Heart right ventricle (tissue), 16 donors: ENCODE measurements at regions not wholly inside any gene's neighbourhood (a gene's known extent, or its start where the extent isn't known, plus 50 kb on each side); places are given as distances from the start of the nearest gene placed in this dataset.
"Not testable (repeated sequence)": the region's sequence is repeated elsewhere in the genome, so short reads cannot be mapped to it uniquely, and the experiment has no call there.

ENCODE experiments used
- ATAC-seq, 8 donors: fragments of 200-7000 bp; cut with Tn5 transposase; one replicate each; pipeline ENCODE4 v1.9.1; 2020; ENCODE audit warnings: mild to moderate bottlenecking in 8 of 8, moderate library complexity in 8 of 8, moderate number of reproducible peaks in 1 of 8
- DNase-seq, 2 donors: peaks; one replicate each; pipeline ENCODE4 v3.0.0-alpha.2; 2020
- H3K27ac ChIP-seq, 10 donors: fragments of 200-600 bp; sonication (generic) in 2 of 10; one replicate each; pipeline versions ENCODE4 v1.5.0 to v1.8.0; 2020 to 2022; ENCODE audit warnings: mild to moderate bottlenecking in 3 of 10
- H3K27me3 ChIP-seq, 7 donors: fragments of 200-600 bp; one replicate each; pipeline ENCODE4 v1.8.0; 2021 to 2022; ENCODE audit warnings: mild to moderate bottlenecking in 2 of 7
- H3K36me3 ChIP-seq, 9 donors: fragments of 200-600 bp; sonication (generic) in 1 of 9; one replicate each; pipeline versions ENCODE4 v1.5.0 to v1.8.0; 2020 to 2022; ENCODE audit warnings: mild to moderate bottlenecking in 2 of 9
- H3K4me1 ChIP-seq, 9 donors: fragments of 200-600 bp; sonication (generic) in 1 of 9; one replicate each; pipeline versions ENCODE4 v1.5.0 to v1.8.0; 2020 to 2022; ENCODE audit warnings: mild to moderate bottlenecking in 4 of 9
- H3K4me3 ChIP-seq, 10 donors: fragments of 200-600 bp; sonication (generic) in 2 of 10; one replicate each; pipeline versions ENCODE4 v1.5.0 to v1.8.0; 2020 to 2022; ENCODE audit warnings: mild to moderate bottlenecking in 7 of 10, moderate library complexity in 2 of 10
- H3K9me3 ChIP-seq, 11 donors: fragments of 200-600 bp in 10 of 11; sonication (generic) in 2 of 11; one replicate each; pipeline versions ENCODE4 v1.5.0 to v1.8.0; 2013 to 2022; ENCODE audit warnings: mild to moderate bottlenecking in 2 of 11, control low read depth in 1 of 11, moderate library complexity in 1 of 11
- WGBS, 2 donors: extraction: QIAGEN DNeasy Blood & Tissue Kit; methylation state at CpG; one replicate each; pipeline ENCODE4 v1.1.7; 2013; ENCODE audit warnings: inconsistent platforms in 1 of 2; 5-methylcytosine and 5-hydroxymethylcytosine counted together
- intact Hi-C, 10 donors: fragments of 100-400 bp; cut with DNase I; formaldehyde crosslinking; loops; one replicate each; pipeline versions ENCODE4 v1.11.1 to v1.14.2; 2022
- TF ChIP-seq, protein P1 (sequence below), 9 donors: fragments of 200-600 bp; sonication (generic) in 2 of 9; IDR thresholded peaks; one replicate each; pipeline versions ENCODE4 v1.5.0 to v1.8.0; 2021 to 2022; ENCODE audit warnings: antibody characterized with exemption in 9 of 9, mild to moderate bottlenecking in 5 of 9, moderate library complexity in 1 of 9
- donor health status: Arrhythmogenic right ventricular cardiomyopathy.
- donor health status: ischemic (EF 13 %, LVEDD 7.1; RV severe dilation, severe dysfunction).
- donor health status: healthy with polysubstance abuse.
- donor health status: DM: no; HTN: yes; CAD: no.
- donor health status: DM: no; HTN: no; CAD: no.
- donor health status: ischemic (EF 25% LVEDD 6.9; RV normal size, moderate dysfunction).
- donor health status: ischemic (EF 25% LVEDD 5.7; RV mildly dilated, moderate dysfunction).
- donor health status: healthy.
- donor health status: DM: yes; HTN: yes; CAD: no.
- donor health status: Ischemic cardiomyopathy.
- donor health status: ischemic (EF 35%, LVEDD 5.7; RV mildly dilated, moderate dysfunction).
- donor health status: nonischemic (EF 11% LVEDD 7.7; RV severe dilation, severe dysfunction).
- donor health status: DM: yes; HTN: yes; CAD: no.
- donor health status: PGD.
- donor health status: ischemic (EF 29% LVEDD 5.4; RV normal size, mild dysfunction).
- donor health status: nonischemic (EF 23%, LVEDD 6.1; RV moderate dilation, normal function).

DNA sequence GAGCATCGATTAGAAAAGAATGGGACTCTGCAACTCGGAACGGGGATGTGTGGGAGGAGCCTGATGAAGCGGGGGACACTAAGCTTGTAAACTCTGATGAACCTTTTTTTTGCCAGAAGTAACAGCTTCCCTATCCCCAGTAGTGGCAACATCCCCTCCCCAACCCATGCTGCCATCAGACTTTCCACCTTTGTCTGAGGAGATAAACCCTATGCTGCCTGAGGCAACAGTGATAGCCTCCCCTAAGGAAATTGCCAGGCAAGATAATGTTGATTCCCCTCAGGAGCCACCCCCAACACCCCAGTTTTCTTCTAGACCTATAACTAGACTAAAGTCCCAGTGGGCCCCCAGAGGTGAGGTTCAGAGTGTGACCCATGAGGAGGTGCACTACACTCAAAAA, 173.7 kb downstream of the AKR1D1 start:
- intact Hi-C loops: no loop called here
- peaks cover 0 to 10% (median 0%) of the 10 kb centered on the region in 9 donors for H3K4me1 ChIP-seq
- 78 to 81% methylated on average over 4 of the region's 4 CpGs for WGBS, 2 donors
- H3K36me3 ChIP-seq: no peaks in the 10 kb centered on the region
- TF ChIP-seq, protein P1, sequence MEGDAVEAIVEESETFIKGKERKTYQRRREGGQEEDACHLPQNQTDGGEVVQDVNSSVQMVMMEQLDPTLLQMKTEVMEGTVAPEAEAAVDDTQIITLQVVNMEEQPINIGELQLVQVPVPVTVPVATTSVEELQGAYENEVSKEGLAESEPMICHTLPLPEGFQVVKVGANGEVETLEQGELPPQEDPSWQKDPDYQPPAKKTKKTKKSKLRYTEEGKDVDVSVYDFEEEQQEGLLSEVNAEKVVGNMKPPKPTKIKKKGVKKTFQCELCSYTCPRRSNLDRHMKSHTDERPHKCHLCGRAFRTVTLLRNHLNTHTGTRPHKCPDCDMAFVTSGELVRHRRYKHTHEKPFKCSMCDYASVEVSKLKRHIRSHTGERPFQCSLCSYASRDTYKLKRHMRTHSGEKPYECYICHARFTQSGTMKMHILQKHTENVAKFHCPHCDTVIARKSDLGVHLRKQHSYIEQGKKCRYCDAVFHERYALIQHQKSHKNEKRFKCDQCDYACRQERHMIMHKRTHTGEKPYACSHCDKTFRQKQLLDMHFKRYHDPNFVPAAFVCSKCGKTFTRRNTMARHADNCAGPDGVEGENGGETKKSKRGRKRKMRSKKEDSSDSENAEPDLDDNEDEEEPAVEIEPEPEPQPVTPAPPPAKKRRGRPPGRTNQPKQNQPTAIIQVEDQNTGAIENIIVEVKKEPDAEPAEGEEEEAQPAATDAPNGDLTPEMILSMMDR (IDR thresholded peaks at IDR 0.05): no peak
- H3K27me3 ChIP-seq: no peaks in the 10 kb centered on the region
- no peak for DNase-seq
- peaks cover 0 to 19% (median 3%) of the 10 kb centered on the region in 11 donors for H3K9me3 ChIP-seq
- H3K27ac ChIP-seq: no peak overlapping the region
- H3K4me3 ChIP-seq: no peak overlapping the region
- ATAC-seq: no peak

DNA sequence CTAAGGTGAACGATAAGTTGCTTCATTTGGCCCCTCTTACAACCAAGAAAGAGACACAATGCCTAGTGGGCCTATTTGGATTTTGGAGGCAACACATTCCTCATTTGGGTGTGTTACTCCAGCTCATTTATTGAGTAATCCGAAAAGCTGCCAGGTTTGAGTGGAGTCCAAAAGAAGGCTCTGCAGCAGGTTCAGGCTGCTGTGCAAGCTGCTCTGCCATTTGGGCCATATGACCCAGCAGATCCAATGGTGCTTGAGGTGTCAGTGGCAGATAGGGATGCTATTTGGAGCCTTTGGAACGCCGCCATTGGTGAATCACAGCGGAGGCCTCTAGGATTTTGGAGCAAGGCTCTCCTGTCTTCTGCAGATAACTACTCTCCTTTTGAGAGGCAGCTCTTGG, 176.4 kb downstream of the AKR1D1 start:
- intact Hi-C loops, H3K4me3 ChIP-seq, H3K27me3 ChIP-seq, H3K36me3 ChIP-seq, H3K27ac ChIP-seq, H3K4me1 ChIP-seq, ATAC-seq: not testable (repeated sequence)
- WGBS, 2 donors: 72 to 74% methylated on average over 5 of the region's 5 CpGs
- peaks cover 0 to 15% (median 3%) of the 10 kb centered on the region in 11 donors for H3K9me3 ChIP-seq
- DNase-seq: peak; percentile 23 to 40

DNA sequence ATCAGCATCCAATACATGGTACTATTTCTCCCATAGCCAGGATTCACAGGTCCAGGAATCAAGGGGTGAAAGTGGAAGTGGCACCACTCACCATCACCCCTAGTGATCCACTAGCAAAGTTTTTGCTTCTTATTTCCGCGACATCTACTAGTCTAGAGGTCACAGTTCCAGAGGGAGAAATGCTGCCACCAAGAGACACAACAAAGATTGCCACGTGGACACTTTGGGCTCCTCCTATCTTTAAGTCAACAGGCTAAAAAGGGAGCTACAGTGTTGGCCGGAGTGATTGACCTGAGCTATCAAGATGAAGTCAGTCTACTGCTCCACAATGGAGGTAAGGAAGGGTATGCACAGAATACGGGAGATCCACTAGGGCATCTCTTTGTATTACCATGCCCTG, 178.2 kb downstream of the AKR1D1 start:
- Histone ChIP-seq H3K36me3 (no peaks in the 10 kb centered on the region), H3K27me3 (no peaks in the 10 kb centered on the region), H3K4me1 (peaks cover 0 to 12% (median 5%) of the 10 kb centered on the region in 9 donors), H3K9me3 (peaks cover 0 to 7% (median 0%) of the 10 kb centered on the region in 11 donors), H3K27ac (no peak overlapping the region), H3K4me3 (no peak overlapping the region)
- intact Hi-C loops: no loop called here
- DNase-seq (no peak), ATAC-seq (no peak)
- TF ChIP-seq, protein P1 (IDR thresholded peaks at IDR 0.05): no peak
- WGBS, 2 donors: 70 to 71% methylated on average over 5 of the region's 5 CpGs

DNA sequence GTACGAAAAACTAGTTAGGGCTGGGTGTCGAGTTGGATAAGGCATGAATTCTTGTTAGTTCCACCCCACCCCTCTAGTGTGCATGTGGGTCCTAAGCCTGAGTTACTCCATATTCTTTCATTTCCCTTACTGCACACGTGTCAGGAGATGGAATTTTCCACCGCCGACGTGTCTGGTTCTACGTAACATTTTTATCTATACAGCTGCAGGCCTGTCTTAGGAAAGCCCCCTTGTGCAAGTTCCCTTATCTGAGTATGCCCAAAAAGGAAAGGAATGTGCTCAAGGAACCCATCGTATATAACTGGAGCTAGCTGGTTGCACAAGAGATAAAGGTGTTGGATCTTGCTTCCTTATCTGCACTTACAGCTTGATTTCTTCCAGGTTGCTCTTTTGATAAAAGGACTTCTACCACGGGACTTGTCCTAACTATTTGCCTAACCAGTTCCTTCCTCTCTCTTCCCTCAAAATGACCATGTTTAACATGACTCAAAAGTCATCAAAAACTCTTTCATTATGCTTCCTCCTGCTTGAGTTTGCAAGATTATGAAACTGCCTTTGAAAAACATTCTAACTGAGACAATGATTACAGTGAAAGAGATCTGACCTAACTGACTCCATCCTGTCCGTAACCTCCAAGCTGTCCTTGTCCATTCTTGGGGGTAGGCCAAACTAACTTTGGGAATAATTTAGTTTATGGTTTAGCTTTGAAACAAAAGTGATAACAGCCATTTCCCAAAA, 181.4 kb downstream of the AKR1D1 start:
- WGBS, 2 donors: 15% methylated on average over 10 of the region's 10 CpGs
- ATAC-seq: peak in 6 of 8 donors; percentile 51 to 71 (median 62)
- DNase-seq: peak in 1 of 2 donors; percentile 9
- Histone ChIP-seq H3K27me3 (no peaks in the 10 kb centered on the region), H3K9me3 (peaks cover 0 to 15% (median 2%) of the 10 kb centered on the region in 11 donors), H3K4me1 (peaks cover 0 to 12% (median 5%) of the 10 kb centered on the region in 9 donors), H3K36me3 (no peaks in the 10 kb centered on the region), H3K27ac (peak overlapping the region in 2 of 10 donors; percentile 19 to 62), H3K4me3 (no peak overlapping the region)
- TF ChIP-seq, protein P1 (IDR thresholded peaks at IDR 0.05): no peak
- intact Hi-C loops: no loop called here

DNA sequence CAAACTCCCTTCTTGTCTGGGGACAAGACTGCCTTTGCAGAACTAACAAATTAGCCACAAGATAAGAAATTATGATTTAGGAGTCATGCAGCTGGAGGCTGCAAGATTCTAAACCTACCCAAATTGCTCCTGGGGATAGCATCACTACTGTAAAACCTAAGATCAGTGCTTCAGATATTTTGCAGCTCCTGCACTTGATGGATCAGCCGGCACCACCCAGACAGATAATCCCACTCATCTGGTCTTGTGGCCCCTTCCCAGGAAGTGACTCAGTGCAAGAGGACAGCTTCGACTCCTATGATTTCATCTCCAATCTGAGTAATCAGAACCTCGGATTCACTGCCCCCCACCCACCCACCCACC, 181.9 kb downstream of the AKR1D1 start:
- intact Hi-C loops: no loop called here
- DNase-seq (no peak), ATAC-seq (peak in 3 of 8 donors; percentile 8 to 16 (median 14))
- H3K27ac ChIP-seq: peak overlapping the region in 2 of 10 donors; percentile 19 to 62
- no peaks in the 10 kb centered on the region for H3K27me3 ChIP-seq
- H3K4me3 ChIP-seq: no peak overlapping the region
- no peaks in the 10 kb centered on the region for H3K36me3 ChIP-seq
- WGBS, 2 donors: 47 to 52% methylated on average over 3 of the region's 3 CpGs
- TF ChIP-seq, protein P1 (IDR thresholded peaks at IDR 0.05): no peak
- H3K4me1 ChIP-seq: peaks cover 0 to 12% (median 5%) of the 10 kb centered on the region in 9 donors
- H3K9me3 ChIP-seq: peaks cover 0 to 15% (median 2%) of the 10 kb centered on the region in 11 donors
